ENCODE measurements at regions not wholly inside any gene's neighbourhood (a gene's known extent, or its start where the extent isn't known, plus 50 kb on each side); places are given as distances from the start of the nearest gene placed in this dataset.

DNA sequence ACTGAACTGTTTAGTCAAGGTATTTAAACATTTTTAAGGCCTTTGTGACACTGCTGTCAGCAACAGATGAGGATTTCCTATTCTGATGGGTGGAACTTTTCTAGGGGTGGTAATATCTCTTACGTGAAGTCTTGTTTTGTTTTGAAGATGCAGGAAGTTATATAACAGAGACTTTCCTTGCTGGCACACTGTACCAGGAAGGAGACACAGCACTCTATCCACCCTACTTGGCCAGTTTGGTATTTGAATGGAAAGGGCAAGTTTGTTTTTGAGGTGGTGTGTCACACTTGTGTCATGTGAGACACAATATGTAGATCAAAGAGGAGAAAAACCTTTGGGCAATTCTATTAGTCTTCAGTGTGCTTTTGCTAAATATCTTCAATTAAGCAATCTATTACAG is 51.6 kb upstream of the SRP54 start:
- peak; percentile 18 for DNase-seq (ENCODE audit: low spot score)

DNA sequence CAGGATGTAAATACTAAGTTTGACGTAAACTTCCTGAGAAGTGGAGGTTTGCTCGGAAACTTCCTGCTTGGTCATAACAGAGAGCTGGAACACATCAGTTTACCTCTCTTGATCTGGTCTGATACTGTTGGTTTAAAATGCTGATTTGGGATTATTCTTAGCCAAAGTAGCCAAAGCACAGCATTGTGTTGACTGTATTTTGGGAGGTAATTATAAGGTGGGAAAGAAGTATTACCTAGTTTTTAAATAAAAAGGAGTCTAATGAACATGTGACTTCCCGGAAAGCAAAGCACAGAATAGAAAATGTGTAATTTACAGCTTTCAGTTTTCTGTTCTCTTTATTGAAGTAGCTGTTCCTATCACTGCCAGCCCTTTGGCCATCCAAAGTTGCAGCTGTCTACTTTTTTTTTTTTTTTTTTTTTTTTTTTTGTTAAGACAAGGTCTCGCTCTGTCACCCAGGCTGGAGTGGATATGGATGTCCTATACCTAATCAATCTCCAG is 52.2 kb upstream of the SRP54 start:
- no peak for DNase-seq (ENCODE audit: low spot score)

- DNase-seq (ENCODE audit: low spot score), result no peak
These were observed 51.4 kb upstream of the BAZ1A start for GRCh38 chr14:34926552-34926951.

Data from AG20443 (cell line).